Prostate gland (tissue), 2 donors: ENCODE measurements at regions not wholly inside any gene's neighbourhood (a gene's known extent, or its start where the extent isn't known, plus 50 kb on each side); places are given as distances from the start of the nearest gene placed in this dataset.

ENCODE experiments used
- CTCF ChIP-seq, 4 experiments: fragments of 200-600 bp in 2 of 4; fragments of 450-650 bp in 2 of 4; sonication (generic) in 2 of 4; IDR thresholded peaks; 1 replicate in 3 of 4; 2 replicates in 1 of 4; pipeline ENCODE4 v1.5.1; 2016 to 2019; ENCODE audit warnings: antibody characterized with exemption in 4 of 4, mild to moderate bottlenecking in 2 of 4, moderate library complexity in 2 of 4
- POLR2A ChIP-seq: fragments of 450-650 bp; IDR thresholded peaks from one replicate; pipeline ENCODE4 v1.6.1; 2016; ENCODE audit warnings: antibody characterized with exemption, mild to moderate bottlenecking

- TF ChIP-seq CTCF (IDR thresholded peaks at IDR 0.05) (no peak), POLR2A (no peak)
Observed at GRCh38 chr2:15784886-15785801, 155.2 kb upstream of the MYCN start.
